ENCODE measurements at regions not wholly inside any gene's neighbourhood (a gene's known extent, or its start where the extent isn't known, plus 50 kb on each side); places are given as distances from the start of the nearest gene placed in this dataset.

GRCh38 chr3:13213911-13214846 is 140.9 kb upstream of the IQSEC1 start:
- peaks cover 8% of the 10 kb centered on the region for H3K27me3 Mint-ChIP-seq (ENCODE audit: low read depth)
- no peak overlapping the region for H3K4me3 Mint-ChIP-seq
- H3K9me3 Mint-ChIP-seq = no peaks in the 10 kb centered on the region
- H3K27ac Mint-ChIP-seq = no peak overlapping the region
- H3K36me3 Mint-ChIP-seq (ENCODE audit: low read depth) = no peaks in the 10 kb centered on the region
- no peaks in the 10 kb centered on the region for H3K4me1 Mint-ChIP-seq (ENCODE audit: low read depth)

DNA sequence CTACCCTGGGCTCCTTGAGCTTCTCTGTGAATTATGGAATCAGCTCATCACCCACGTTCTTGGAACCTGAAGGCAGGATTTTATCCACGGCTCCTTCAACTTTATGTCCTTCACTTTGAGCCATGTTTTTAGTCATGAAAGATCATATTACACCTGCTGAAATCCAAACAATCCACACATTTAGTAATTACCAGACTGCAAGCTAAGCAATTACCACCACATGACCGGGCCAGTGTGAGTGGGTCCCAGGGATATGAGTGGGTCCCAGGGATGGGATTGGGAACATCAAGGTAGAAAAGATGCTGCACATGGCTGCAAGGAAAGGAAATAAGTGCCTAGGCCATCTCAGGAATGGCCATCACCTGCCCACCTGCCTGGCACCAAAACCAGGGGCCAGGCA is 140.3 kb upstream of the IQSEC1 start:
- H3K4me1 Mint-ChIP-seq (ENCODE audit: low read depth) = no peaks in the 10 kb centered on the region
- no peaks in the 10 kb centered on the region for H3K9me3 Mint-ChIP-seq
- no peak overlapping the region for H3K4me3 Mint-ChIP-seq
- peaks cover 8% of the 10 kb centered on the region for H3K27me3 Mint-ChIP-seq (ENCODE audit: low read depth)
- no peak overlapping the region for H3K27ac Mint-ChIP-seq
- H3K36me3 Mint-ChIP-seq (ENCODE audit: low read depth) = no peaks in the 10 kb centered on the region

DNA sequence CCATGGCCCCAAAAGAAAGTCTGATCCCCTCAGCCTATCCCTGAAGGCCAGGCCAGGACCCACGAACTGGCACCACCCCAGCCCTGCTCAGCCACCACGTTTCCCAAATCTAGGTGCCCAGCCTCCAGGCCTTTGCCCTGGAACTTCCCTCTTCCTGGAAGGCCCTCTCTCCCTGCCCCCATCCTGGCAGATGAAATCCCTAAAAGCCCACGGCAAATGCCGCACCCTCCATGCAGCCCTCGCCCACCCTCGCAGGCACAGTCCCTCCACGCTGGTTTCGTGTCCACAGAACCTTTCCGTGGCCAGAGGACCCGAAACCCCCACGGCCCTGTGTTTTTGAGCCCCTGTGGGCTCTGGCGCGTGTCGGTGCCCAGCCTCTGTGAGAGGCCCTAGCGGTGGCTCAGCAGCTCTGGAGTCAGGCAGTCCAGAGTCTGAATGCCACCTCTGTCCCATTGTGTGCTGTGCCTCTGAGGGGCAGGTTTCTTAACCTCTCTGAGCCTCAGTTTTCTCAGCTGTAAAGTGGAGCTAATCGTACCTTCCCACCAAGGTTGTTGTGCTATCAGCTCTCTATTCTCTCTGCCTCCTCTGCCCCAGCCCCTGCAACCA is 138.5 kb upstream of the IQSEC1 start:
- peaks cover 23% of the 10 kb centered on the region for H3K27me3 Mint-ChIP-seq (ENCODE audit: low read depth)
- no peak overlapping the region for H3K4me3 Mint-ChIP-seq
- H3K27ac Mint-ChIP-seq = no peak overlapping the region
- H3K36me3 Mint-ChIP-seq (ENCODE audit: low read depth) = no peaks in the 10 kb centered on the region
- H3K9me3 Mint-ChIP-seq = no peaks in the 10 kb centered on the region
- no peaks in the 10 kb centered on the region for H3K4me1 Mint-ChIP-seq (ENCODE audit: low read depth)

GRCh38 chr3:13210221-13210975 is 137.2 kb upstream of the IQSEC1 start:
- no peaks in the 10 kb centered on the region for H3K4me1 Mint-ChIP-seq (ENCODE audit: low read depth)
- H3K27ac Mint-ChIP-seq = no peak overlapping the region
- peaks cover 26% of the 10 kb centered on the region for H3K27me3 Mint-ChIP-seq (ENCODE audit: low read depth)
- H3K9me3 Mint-ChIP-seq = no peaks in the 10 kb centered on the region
- no peaks in the 10 kb centered on the region for H3K36me3 Mint-ChIP-seq (ENCODE audit: low read depth)
- H3K4me3 Mint-ChIP-seq = no peak overlapping the region

GRCh38 chr3:13209634-13209997 is 136.4 kb upstream of the IQSEC1 start:
- Mint-ChIP-seq H3K27me3 (ENCODE audit: low read depth) (peaks cover 34% of the 10 kb centered on the region), H3K36me3 (ENCODE audit: low read depth) (no peaks in the 10 kb centered on the region), H3K4me3 (no peak overlapping the region), H3K4me1 (ENCODE audit: low read depth) (no peaks in the 10 kb centered on the region), H3K27ac (no peak overlapping the region), H3K9me3 (no peaks in the 10 kb centered on the region)

DNA sequence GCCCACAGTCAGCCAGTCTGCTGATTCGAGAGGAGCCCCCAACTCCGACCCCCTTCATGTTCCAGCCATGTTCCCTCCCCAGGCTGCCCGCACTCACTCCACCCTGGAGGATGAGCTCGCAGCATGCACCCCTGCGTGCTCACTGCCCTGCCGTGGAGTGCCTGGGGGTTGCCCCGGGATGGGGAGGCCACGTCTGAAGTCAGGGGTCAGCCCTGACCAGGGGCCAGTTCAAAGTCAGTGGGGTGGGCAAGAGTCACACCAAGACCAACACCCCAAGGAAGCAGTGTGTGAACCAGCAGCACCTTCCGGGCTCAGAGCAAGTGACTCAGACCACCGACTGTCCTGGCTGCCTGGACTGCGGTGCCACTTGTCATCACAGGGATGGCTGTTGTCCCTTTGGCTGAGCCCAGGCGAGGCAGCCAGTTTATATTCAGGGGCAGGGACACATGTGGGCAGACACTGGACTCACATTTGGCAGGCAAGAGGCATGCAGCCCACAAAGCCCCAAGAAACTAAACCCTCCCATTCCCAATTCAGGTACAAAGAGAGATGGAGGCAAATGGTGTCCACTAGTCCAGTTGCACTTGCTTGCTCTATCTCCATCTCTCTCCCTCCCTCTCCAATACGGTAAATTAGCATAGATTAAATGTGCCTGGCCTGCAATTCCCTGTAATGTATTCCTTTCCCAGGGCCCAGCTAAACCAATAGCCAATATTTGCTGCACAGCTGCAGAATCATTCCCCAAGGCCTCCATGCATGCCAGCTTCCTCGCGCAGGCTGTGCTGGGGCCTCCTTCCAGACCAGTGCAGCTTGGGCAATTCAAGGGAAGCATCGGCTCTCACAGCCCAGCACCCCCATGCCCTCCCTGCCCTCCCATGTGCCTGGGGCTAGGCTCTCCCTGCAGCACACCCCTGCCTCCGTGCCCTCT is 135.7 kb upstream of the IQSEC1 start:
- Mint-ChIP-seq H3K4me1 (ENCODE audit: low read depth) (no peaks in the 10 kb centered on the region), H3K9me3 (no peaks in the 10 kb centered on the region), H3K36me3 (ENCODE audit: low read depth) (no peaks in the 10 kb centered on the region), H3K27me3 (ENCODE audit: low read depth) (peaks cover 35% of the 10 kb centered on the region), H3K27ac (no peak overlapping the region), H3K4me3 (no peak overlapping the region)

DNA sequence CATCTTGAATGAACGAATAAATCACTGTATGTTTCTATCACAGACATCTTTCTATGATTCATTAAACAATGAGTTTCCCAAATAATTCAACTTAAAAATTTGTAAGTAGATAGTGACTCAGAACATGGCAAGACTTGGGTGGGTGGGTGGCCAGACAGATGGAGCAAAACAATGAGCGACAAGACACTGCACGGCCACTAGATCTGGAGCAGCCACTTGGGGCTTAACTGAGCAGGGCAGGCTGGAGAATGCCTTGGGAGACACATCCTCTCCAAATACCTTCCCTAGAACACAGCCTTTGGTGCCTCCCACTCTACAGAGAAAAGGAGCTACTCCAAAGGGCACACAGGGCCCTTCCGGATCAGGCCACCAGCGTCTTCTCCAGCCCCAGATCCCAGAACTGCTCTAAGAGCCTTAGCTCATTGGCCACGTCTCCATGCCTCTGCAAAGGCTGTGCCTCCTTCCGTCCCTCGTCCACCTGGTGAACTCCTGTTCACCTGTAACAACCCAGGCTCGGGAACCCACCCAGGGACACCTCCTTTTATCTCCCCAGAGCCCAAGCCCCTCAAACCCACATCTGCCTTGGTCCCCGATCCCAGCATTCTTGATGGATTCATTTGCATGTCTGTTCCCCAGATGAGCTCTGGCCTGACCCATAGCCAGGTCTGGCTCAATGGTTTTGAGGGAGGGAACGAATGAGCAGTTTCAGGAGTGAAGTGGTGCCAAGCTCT is 134.9 kb upstream of the IQSEC1 start:
- Mint-ChIP-seq H3K27me3 (ENCODE audit: low read depth) (peaks cover 40% of the 10 kb centered on the region), H3K4me3 (no peak overlapping the region), H3K9me3 (no peaks in the 10 kb centered on the region), H3K36me3 (ENCODE audit: low read depth) (no peaks in the 10 kb centered on the region), H3K4me1 (ENCODE audit: low read depth) (no peaks in the 10 kb centered on the region), H3K27ac (no peak overlapping the region)

- Mint-ChIP-seq H3K4me3 (no peak overlapping the region), H3K36me3 (ENCODE audit: low read depth) (no peaks in the 10 kb centered on the region), H3K27me3 (ENCODE audit: low read depth) (peaks cover 45% of the 10 kb centered on the region), H3K27ac (no peak overlapping the region), H3K4me1 (ENCODE audit: low read depth) (no peaks in the 10 kb centered on the region), H3K9me3 (no peaks in the 10 kb centered on the region)
These were observed 134.3 kb upstream of the IQSEC1 start for GRCh38 chr3:13207578-13207922.

GRCh38 chr3:13206799-13207577 is 133.8 kb upstream of the IQSEC1 start:
- Mint-ChIP-seq H3K4me3 (no peak overlapping the region), H3K4me1 (ENCODE audit: low read depth) (no peaks in the 10 kb centered on the region), H3K36me3 (ENCODE audit: low read depth) (no peaks in the 10 kb centered on the region), H3K27ac (no peak overlapping the region), H3K9me3 (no peaks in the 10 kb centered on the region), H3K27me3 (ENCODE audit: low read depth) (peaks cover 49% of the 10 kb centered on the region)

GRCh38 chr3:13205567-13206143 is 132.4 kb upstream of the IQSEC1 start:
- no peak overlapping the region for H3K27ac Mint-ChIP-seq
- no peaks in the 10 kb centered on the region for H3K36me3 Mint-ChIP-seq (ENCODE audit: low read depth)
- no peak overlapping the region for H3K4me3 Mint-ChIP-seq
- H3K4me1 Mint-ChIP-seq (ENCODE audit: low read depth) = no peaks in the 10 kb centered on the region
- peaks cover 50% of the 10 kb centered on the region for H3K27me3 Mint-ChIP-seq (ENCODE audit: low read depth)
- H3K9me3 Mint-ChIP-seq = no peaks in the 10 kb centered on the region

GRCh38 chr3:13204177-13204581 is 130.9 kb upstream of the IQSEC1 start:
- Mint-ChIP-seq H3K4me3 (no peak overlapping the region), H3K27me3 (ENCODE audit: low read depth) (peaks cover 59% of the 10 kb centered on the region), H3K4me1 (ENCODE audit: low read depth) (no peaks in the 10 kb centered on the region), H3K36me3 (ENCODE audit: low read depth) (no peaks in the 10 kb centered on the region), H3K9me3 (no peaks in the 10 kb centered on the region), H3K27ac (no peak overlapping the region)

GRCh38 chr3:13203398-13204176 is 130.4 kb upstream of the IQSEC1 start:
- no peak overlapping the region for H3K27ac Mint-ChIP-seq
- peaks cover 59% of the 10 kb centered on the region for H3K27me3 Mint-ChIP-seq (ENCODE audit: low read depth)
- H3K9me3 Mint-ChIP-seq = no peaks in the 10 kb centered on the region
- H3K4me3 Mint-ChIP-seq = no peak overlapping the region
- no peaks in the 10 kb centered on the region for H3K36me3 Mint-ChIP-seq (ENCODE audit: low read depth)
- H3K4me1 Mint-ChIP-seq (ENCODE audit: low read depth) = no peaks in the 10 kb centered on the region
